Mesothelial cell of epicardium (in vitro differentiated cells): ENCODE measurements at regions not wholly inside any gene's neighbourhood (a gene's known extent, or its start where the extent isn't known, plus 50 kb on each side); places are given as distances from the start of the nearest gene placed in this dataset.

Experiments used
- DNase-seq, 2 experiments: peaks; one replicate each; pipeline ENCODE4 v3.0.0; 2021; ENCODE audit warnings: low spot score in 2 of 2; ENCODE audit not compliant: unreplicated experiment in 2 of 2
- H3K27ac Mint-ChIP-seq: 2 replicates; pipeline ENCODE4 v1.8.0; 2021; ENCODE audit warnings: mixed read lengths
- H3K27me3 Mint-ChIP-seq: 2 replicates; pipeline ENCODE4 v1.8.0; 2021; ENCODE audit warnings: low read depth, mixed read lengths
- H3K36me3 Mint-ChIP-seq: 2 replicates; pipeline ENCODE4 v1.8.0; 2021; ENCODE audit warnings: mixed read lengths
- H3K4me1 Mint-ChIP-seq: 2 replicates; pipeline ENCODE4 v1.8.0; 2021; ENCODE audit warnings: mixed read lengths
- H3K4me3 Mint-ChIP-seq: 2 replicates; pipeline ENCODE4 v1.8.0; 2021; ENCODE audit warnings: mild to moderate bottlenecking, moderate library complexity, mixed read lengths
- H3K9me3 Mint-ChIP-seq: 2 replicates; pipeline ENCODE4 v1.8.0; 2021; ENCODE audit warnings: mixed read lengths
- CTCF ChIP-seq: fragments of 200-600 bp; sonication (generic); IDR thresholded peaks from one replicate; pipeline ENCODE4 v1.5.0; 2021; ENCODE audit warnings: antibody characterized with exemption; ENCODE audit not compliant: unreplicated experiment

GRCh38 chr3:33947272-33948195 lies 149.1 kb downstream of the PDCD6IP start:
- H3K9me3 Mint-ChIP-seq = no peaks in the 10 kb centered on the region
- no peak for DNase-seq
- no peak overlapping the region for H3K4me3 Mint-ChIP-seq
- no peaks in the 10 kb centered on the region for H3K4me1 Mint-ChIP-seq
- no peak overlapping the region for H3K27ac Mint-ChIP-seq
- no peaks in the 10 kb centered on the region for H3K36me3 Mint-ChIP-seq
- peaks cover 18% of the 10 kb centered on the region for H3K27me3 Mint-ChIP-seq
- no peak for TF ChIP-seq CTCF

GRCh38 chr3:33949074-33949473 lies 150.6 kb downstream of the PDCD6IP start:
- Mint-ChIP-seq H3K9me3 (no peaks in the 10 kb centered on the region), H3K4me3 (no peak overlapping the region), H3K36me3 (no peaks in the 10 kb centered on the region), H3K27ac (no peak overlapping the region), H3K4me1 (no peaks in the 10 kb centered on the region), H3K27me3 (peaks cover 21% of the 10 kb centered on the region)
- no peak for TF ChIP-seq CTCF
- DNase-seq = no peak

- TF ChIP-seq CTCF = no peak
- DNase-seq = no peak
- Mint-ChIP-seq H3K27me3 (peaks cover 16% of the 10 kb centered on the region), H3K4me1 (no peaks in the 10 kb centered on the region), H3K36me3 (no peaks in the 10 kb centered on the region), H3K4me3 (no peak overlapping the region), H3K27ac (no peak overlapping the region), H3K9me3 (no peaks in the 10 kb centered on the region)
These were observed 156.5 kb downstream of the PDCD6IP start for GRCh38 chr3:33954956-33955355.

- Mint-ChIP-seq H3K9me3 (no peaks in the 10 kb centered on the region), H3K27ac (no peak overlapping the region), H3K4me1 (no peaks in the 10 kb centered on the region), H3K27me3 (peaks cover 13% of the 10 kb centered on the region), H3K4me3 (no peak overlapping the region), H3K36me3 (no peaks in the 10 kb centered on the region)
- TF ChIP-seq CTCF = no peak
- DNase-seq = no peak
These were observed 157.8 kb downstream of the PDCD6IP start for GRCh38 chr3:33956206-33956605.

GRCh38 chr3:33956776-33957175 lies 158.3 kb downstream of the PDCD6IP start:
- no peak for TF ChIP-seq CTCF
- H3K4me1 Mint-ChIP-seq = no peaks in the 10 kb centered on the region
- H3K9me3 Mint-ChIP-seq = no peaks in the 10 kb centered on the region
- no peak overlapping the region for H3K4me3 Mint-ChIP-seq
- H3K27me3 Mint-ChIP-seq = peaks cover 7% of the 10 kb centered on the region
- H3K27ac Mint-ChIP-seq = no peak overlapping the region
- no peak for DNase-seq
- no peaks in the 10 kb centered on the region for H3K36me3 Mint-ChIP-seq
